MM.1S (cell line): ENCODE measurements at regions not wholly inside any gene's neighbourhood (a gene's known extent, or its start where the extent isn't known, plus 50 kb on each side); places are given as distances from the start of the nearest gene placed in this dataset.

Experiments used
- CTCF ChIP-seq: fragments of 300-600 bp; sonication (generic); IDR thresholded peaks from 2 replicates; pipeline ENCODE4 v1.5.1; 2016; ENCODE audit warnings: antibody characterized with exemption, low read length, mixed read lengths
- EZH2phosphoT487 ChIP-seq: fragments of 300-600 bp; sonication (generic); IDR thresholded peaks from 2 replicates; pipeline ENCODE4 v1.6.1; 2018; ENCODE audit warnings: antibody characterized with exemption, low read length

GRCh38 chr5:175220549-175220948, 223.4 kb downstream of the DRD1 start:
- TF ChIP-seq CTCF (no peak), EZH2phosphoT487 (no peak)
